HepG2 (cell line): ENCODE measurements at regions not wholly inside any gene's neighbourhood (a gene's known extent, or its start where the extent isn't known, plus 50 kb on each side); places are given as distances from the start of the nearest gene placed in this dataset.

Source experiments
- CREB3 ChIP-seq: sonication (generic); formaldehyde crosslinking; IDR thresholded peaks from 2 replicates; pipeline ENCODE4 v1.5.0; 2020; ENCODE audit warnings: missing genetic modification reagents
- EP300 ChIP-seq, 3 experiments: sonication (generic) in 1 of 3; formaldehyde crosslinking in 1 of 3; IDR thresholded peaks; 2 replicates each; pipeline versions ENCODE4 v1.5.1 to v1.6.1; 2011 to 2020; ENCODE audit warnings: low read depth in 2 of 3, low read length in 2 of 3, borderline replicate concordance in 1 of 3, improper control_type of control experiment in 1 of 3, mild to moderate bottlenecking in 1 of 3, missing genetic modification reagents in 1 of 3, moderate library complexity in 1 of 3
- FIP1L1 ChIP-seq: fragments of 200-400 bp; formaldehyde crosslinking; IDR thresholded peaks from 2 replicates; pipeline ENCODE4 v1.6.1; 2018; ENCODE audit warnings: low read depth, mild to moderate bottlenecking, low read length, moderate library complexity, borderline replicate concordance; ENCODE audit not compliant: insufficient read depth
- JUN ChIP-seq: sonication (generic); formaldehyde crosslinking; IDR thresholded peaks from 2 replicates; pipeline ENCODE4 v1.4.0; 2020; ENCODE audit warnings: mild to moderate bottlenecking, missing genetic modification reagents
- MAFF ChIP-seq: IDR thresholded peaks from 2 replicates; pipeline ENCODE4 v1.6.1; 2011; ENCODE audit warnings: low read depth, low read length, improper control_type of control experiment
- NPAS2 ChIP-seq: sonication (generic); formaldehyde crosslinking; IDR thresholded peaks from 2 replicates; pipeline ENCODE4 v1.8.0; 2022; ENCODE audit warnings: mild to moderate bottlenecking, missing genetic modification reagents, borderline replicate concordance
- PITX1 ChIP-seq: sonication (generic); formaldehyde crosslinking; IDR thresholded peaks from 2 replicates; pipeline ENCODE4 v1.5.1; 2020; ENCODE audit warnings: mild to moderate bottlenecking, missing genetic modification reagents
- POLR2AphosphoS5 ChIP-seq: IDR thresholded peaks from 2 replicates; pipeline ENCODE4 v1.6.1; 2012; ENCODE audit warnings: low read depth, low read length
- PRDM10 ChIP-seq: sonication (generic); formaldehyde crosslinking; IDR thresholded peaks from 2 replicates; pipeline ENCODE4 v1.4.0; 2020; ENCODE audit warnings: low read depth, missing genetic modification reagents
- ZBTB33 ChIP-seq: sonication (generic); formaldehyde crosslinking; IDR thresholded peaks from 2 replicates; pipeline ENCODE4 v1.4.0; 2020; ENCODE audit warnings: missing genetic modification reagents
- ZBTB8A ChIP-seq: sonication (generic); formaldehyde crosslinking; IDR thresholded peaks from 2 replicates; pipeline ENCODE4 v1.4.0; 2020; ENCODE audit warnings: mild to moderate bottlenecking, low read depth, missing genetic modification reagents, borderline replicate concordance
- ZNF160 ChIP-seq: sonication (generic); formaldehyde crosslinking; IDR thresholded peaks from 2 replicates; pipeline ENCODE4 v1.8.0; 2022; ENCODE audit warnings: mild to moderate bottlenecking, inconsistent platforms, missing genetic modification reagents
- ZNF232 ChIP-seq: sonication (generic); formaldehyde crosslinking; IDR thresholded peaks from 2 replicates; pipeline ENCODE4 v1.4.0; 2020; ENCODE audit warnings: missing genetic modification reagents, borderline replicate concordance
- TF ChIP-seq, protein P1 (sequence below): sonication (generic); formaldehyde crosslinking; IDR thresholded peaks from 2 replicates; pipeline ENCODE4 v1.9.0; 2021; ENCODE audit warnings: missing genetic modification reagents, borderline replicate concordance

GRCh38 chr6:137430954-137431353, 63.2 kb downstream of the OLIG3 start:
- TF ChIP-seq PRDM10 (CRISPR knock-in tag) (no peak), MAFF (no peak), PITX1 (CRISPR knock-in tag) (no peak), NPAS2 (no peak), ZNF160 (no peak), FIP1L1 (no peak), ZNF232 (CRISPR knock-in tag) (no peak), JUN (CRISPR knock-in tag) (no peak), POLR2AphosphoS5 (no peak), EP300 (IDR thresholded peaks at IDR 0.05; ENCODE audit: low read depth in 2 of 2, low read length in 2 of 2) (no peak), EP300 (CRISPR knock-in tag; IDR thresholded peaks at IDR 0.05; ENCODE audit: borderline replicate concordance) (no peak), ZBTB33 (CRISPR knock-in tag) (no peak), CREB3 (CRISPR knock-in tag) (no peak), ZBTB8A (CRISPR knock-in tag) (no peak)
- TF ChIP-seq, protein P1, sequence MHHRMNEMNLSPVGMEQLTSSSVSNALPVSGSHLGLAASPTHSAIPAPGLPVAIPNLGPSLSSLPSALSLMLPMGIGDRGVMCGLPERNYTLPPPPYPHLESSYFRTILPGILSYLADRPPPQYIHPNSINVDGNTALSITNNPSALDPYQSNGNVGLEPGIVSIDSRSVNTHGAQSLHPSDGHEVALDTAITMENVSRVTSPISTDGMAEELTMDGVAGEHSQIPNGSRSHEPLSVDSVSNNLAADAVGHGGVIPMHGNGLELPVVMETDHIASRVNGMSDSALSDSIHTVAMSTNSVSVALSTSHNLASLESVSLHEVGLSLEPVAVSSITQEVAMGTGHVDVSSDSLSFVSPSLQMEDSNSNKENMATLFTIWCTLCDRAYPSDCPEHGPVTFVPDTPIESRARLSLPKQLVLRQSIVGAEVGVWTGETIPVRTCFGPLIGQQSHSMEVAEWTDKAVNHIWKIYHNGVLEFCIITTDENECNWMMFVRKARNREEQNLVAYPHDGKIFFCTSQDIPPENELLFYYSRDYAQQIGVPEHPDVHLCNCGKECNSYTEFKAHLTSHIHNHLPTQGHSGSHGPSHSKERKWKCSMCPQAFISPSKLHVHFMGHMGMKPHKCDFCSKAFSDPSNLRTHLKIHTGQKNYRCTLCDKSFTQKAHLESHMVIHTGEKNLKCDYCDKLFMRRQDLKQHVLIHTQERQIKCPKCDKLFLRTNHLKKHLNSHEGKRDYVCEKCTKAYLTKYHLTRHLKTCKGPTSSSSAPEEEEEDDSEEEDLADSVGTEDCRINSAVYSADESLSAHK: no peak
